DND-41 (cell line): ENCODE measurements at regions not wholly inside any gene's neighbourhood (a gene's known extent, or its start where the extent isn't known, plus 50 kb on each side); places are given as distances from the start of the nearest gene placed in this dataset.

Experiments
- CTCF ChIP-seq: IDR thresholded peaks from 2 replicates; pipeline ENCODE4 v1.5.1; 2012; ENCODE audit warnings: borderline replicate concordance, low read length, moderate library complexity, mild to moderate bottlenecking; ENCODE audit not compliant: poor library complexity, severe bottlenecking; ENCODE audit errors: extremely low read depth
- EZH2 ChIP-seq: IDR thresholded peaks from 3 replicates; pipeline ENCODE4 v1.6.1; 2012; ENCODE audit warnings: borderline replicate concordance, low read depth, mild to moderate bottlenecking, moderate library complexity, low read length, inconsistent platforms; ENCODE audit not compliant: severe bottlenecking

GRCh38 chr1:14100919-14101318, 400.9 kb downstream of the PRDM2 start:
- no peak for TF ChIP-seq CTCF
- no peak for TF ChIP-seq EZH2
